ENCODE measurements at regions not wholly inside any gene's neighbourhood (a gene's known extent, or its start where the extent isn't known, plus 50 kb on each side); places are given as distances from the start of the nearest gene placed in this dataset.

DNA sequence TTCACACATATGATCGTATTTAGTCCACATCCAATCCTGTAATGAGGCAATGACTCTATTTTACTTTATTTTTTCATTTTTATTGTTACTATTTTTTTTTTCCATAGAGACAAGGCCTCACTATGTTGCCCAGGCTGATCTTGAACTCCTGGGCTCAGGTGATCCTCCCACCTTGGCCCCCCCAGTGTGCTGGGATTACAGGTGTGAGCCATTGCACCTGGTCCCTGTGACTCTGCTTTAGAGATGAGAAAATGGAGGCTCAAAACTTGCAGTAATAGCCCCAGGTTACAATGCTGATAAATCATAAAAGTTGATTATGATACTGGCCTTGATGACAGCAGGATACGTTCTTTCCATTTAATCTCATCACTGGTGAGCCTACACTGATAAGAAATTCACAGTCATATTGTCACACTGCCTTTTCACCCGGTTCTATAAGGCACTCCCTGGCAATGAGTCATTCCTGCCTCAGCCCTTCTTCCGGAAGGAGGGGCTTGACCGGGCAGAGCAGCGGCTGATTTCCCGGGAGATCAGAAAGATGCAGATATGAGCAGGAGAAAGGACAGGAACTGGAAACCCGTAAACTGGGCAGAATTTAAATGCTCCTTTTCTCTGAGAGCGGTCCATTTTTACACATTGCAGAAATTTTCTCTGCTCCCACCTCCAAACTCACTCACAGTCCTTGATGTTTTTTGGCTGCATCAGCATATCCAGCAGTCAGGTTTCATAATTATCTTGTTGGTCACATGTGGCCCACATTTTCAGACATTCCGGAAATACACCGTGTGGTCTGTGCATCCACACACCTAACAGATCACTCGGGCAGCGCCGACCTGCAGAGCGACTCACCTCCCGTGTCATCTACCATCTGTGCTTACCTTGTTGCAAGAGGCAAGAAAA lies 616.4 kb downstream of the EFNB2 start:
- Histone ChIP-seq H3K27ac (no peak overlapping the region), H3K27me3 (ENCODE audit: insufficient read depth, low read depth, severe bottlenecking) (no peaks in the 10 kb centered on the region), H3K36me3 (no peaks in the 10 kb centered on the region), H3K9me3 (ENCODE audit: severe bottlenecking) (no peaks in the 10 kb centered on the region), H3K4me3 (ENCODE audit: low read depth, low read length) (no peak overlapping the region)
- TF ChIP-seq, protein P1, sequence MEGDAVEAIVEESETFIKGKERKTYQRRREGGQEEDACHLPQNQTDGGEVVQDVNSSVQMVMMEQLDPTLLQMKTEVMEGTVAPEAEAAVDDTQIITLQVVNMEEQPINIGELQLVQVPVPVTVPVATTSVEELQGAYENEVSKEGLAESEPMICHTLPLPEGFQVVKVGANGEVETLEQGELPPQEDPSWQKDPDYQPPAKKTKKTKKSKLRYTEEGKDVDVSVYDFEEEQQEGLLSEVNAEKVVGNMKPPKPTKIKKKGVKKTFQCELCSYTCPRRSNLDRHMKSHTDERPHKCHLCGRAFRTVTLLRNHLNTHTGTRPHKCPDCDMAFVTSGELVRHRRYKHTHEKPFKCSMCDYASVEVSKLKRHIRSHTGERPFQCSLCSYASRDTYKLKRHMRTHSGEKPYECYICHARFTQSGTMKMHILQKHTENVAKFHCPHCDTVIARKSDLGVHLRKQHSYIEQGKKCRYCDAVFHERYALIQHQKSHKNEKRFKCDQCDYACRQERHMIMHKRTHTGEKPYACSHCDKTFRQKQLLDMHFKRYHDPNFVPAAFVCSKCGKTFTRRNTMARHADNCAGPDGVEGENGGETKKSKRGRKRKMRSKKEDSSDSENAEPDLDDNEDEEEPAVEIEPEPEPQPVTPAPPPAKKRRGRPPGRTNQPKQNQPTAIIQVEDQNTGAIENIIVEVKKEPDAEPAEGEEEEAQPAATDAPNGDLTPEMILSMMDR (IDR thresholded peaks at IDR 0.05; ENCODE audit: low read depth, low read length) = no peak
- no peak for DNase-seq

GRCh38 chr13:105915146-105915850 lies 620.2 kb downstream of the EFNB2 start:
- no peak for DNase-seq
- Histone ChIP-seq H3K36me3 (no peaks in the 10 kb centered on the region), H3K9me3 (ENCODE audit: severe bottlenecking) (no peaks in the 10 kb centered on the region), H3K27me3 (ENCODE audit: insufficient read depth, low read depth, severe bottlenecking) (no peaks in the 10 kb centered on the region), H3K27ac (no peak overlapping the region), H3K4me3 (ENCODE audit: low read depth, low read length) (no peak overlapping the region)
- TF ChIP-seq, protein P1 (IDR thresholded peaks at IDR 0.05; ENCODE audit: low read depth, low read length) = no peak

GRCh38 chr13:105914291-105915036 lies 621.0 kb downstream of the EFNB2 start:
- TF ChIP-seq, protein P1 (IDR thresholded peaks at IDR 0.05; ENCODE audit: low read depth, low read length) = no peak
- DNase-seq = no peak
- Histone ChIP-seq H3K36me3 (no peaks in the 10 kb centered on the region), H3K27ac (no peak overlapping the region), H3K9me3 (ENCODE audit: severe bottlenecking) (no peaks in the 10 kb centered on the region), H3K27me3 (ENCODE audit: insufficient read depth, low read depth, severe bottlenecking) (no peaks in the 10 kb centered on the region), H3K4me3 (ENCODE audit: low read depth, low read length) (no peak overlapping the region)

GRCh38 chr13:105908586-105908985 lies 626.9 kb downstream of the EFNB2 start:
- no peak for DNase-seq
- no peak overlapping the region for H3K4me3 ChIP-seq (ENCODE audit: low read depth, low read length)
- no peak overlapping the region for H3K27ac ChIP-seq
- no peaks in the 10 kb centered on the region for H3K27me3 ChIP-seq (ENCODE audit: insufficient read depth, low read depth, severe bottlenecking)
- H3K9me3 ChIP-seq (ENCODE audit: severe bottlenecking) = no peaks in the 10 kb centered on the region
- TF ChIP-seq, protein P1 (IDR thresholded peaks at IDR 0.05; ENCODE audit: low read depth, low read length) = no peak
- H3K36me3 ChIP-seq = no peaks in the 10 kb centered on the region

GRCh38 chr13:105907319-105908019 lies 628.0 kb downstream of the EFNB2 start:
- TF ChIP-seq, protein P1 (IDR thresholded peaks at IDR 0.05; ENCODE audit: low read depth, low read length) = no peak
- Histone ChIP-seq H3K4me3 (ENCODE audit: low read depth, low read length) (no peak overlapping the region), H3K36me3 (no peaks in the 10 kb centered on the region), H3K9me3 (ENCODE audit: severe bottlenecking) (no peaks in the 10 kb centered on the region), H3K27me3 (ENCODE audit: insufficient read depth, low read depth, severe bottlenecking) (no peaks in the 10 kb centered on the region), H3K27ac (no peak overlapping the region)
- no peak for DNase-seq
